WI38 (cell line): ENCODE measurements at regions not wholly inside any gene's neighbourhood (a gene's known extent, or its start where the extent isn't known, plus 50 kb on each side); places are given as distances from the start of the nearest gene placed in this dataset.

Experiments
- H3K4me3 ChIP-seq: 2 replicates; pipeline ENCODE4 v1.5.1; 2011; ENCODE audit warnings: low read depth, mild to moderate bottlenecking, control low read depth, low read length
- TF ChIP-seq, protein P1 (sequence below): IDR thresholded peaks from 2 replicates; pipeline ENCODE4 v1.5.1; 2012; ENCODE audit warnings: low read depth, mild to moderate bottlenecking, control low read depth, low read length

DNA sequence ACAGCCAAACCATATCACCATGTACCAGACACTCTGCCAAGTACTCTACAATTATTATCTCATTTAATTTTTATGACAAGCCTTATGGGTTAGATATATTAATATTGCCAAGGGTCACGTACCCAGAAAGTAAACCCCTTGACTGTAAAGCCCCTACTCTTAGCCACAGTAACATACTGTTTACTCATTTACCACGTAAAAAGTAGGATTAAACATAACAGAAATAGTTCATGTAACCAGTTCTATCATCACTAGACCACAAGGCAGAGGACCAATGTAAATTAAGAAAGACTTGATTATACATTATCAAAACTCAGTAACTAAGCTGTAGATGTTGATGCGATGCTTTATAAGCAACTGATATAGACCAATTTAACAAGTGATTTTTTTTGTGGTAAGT, 101.5 kb upstream of the CNTNAP4 start:
- TF ChIP-seq, protein P1, sequence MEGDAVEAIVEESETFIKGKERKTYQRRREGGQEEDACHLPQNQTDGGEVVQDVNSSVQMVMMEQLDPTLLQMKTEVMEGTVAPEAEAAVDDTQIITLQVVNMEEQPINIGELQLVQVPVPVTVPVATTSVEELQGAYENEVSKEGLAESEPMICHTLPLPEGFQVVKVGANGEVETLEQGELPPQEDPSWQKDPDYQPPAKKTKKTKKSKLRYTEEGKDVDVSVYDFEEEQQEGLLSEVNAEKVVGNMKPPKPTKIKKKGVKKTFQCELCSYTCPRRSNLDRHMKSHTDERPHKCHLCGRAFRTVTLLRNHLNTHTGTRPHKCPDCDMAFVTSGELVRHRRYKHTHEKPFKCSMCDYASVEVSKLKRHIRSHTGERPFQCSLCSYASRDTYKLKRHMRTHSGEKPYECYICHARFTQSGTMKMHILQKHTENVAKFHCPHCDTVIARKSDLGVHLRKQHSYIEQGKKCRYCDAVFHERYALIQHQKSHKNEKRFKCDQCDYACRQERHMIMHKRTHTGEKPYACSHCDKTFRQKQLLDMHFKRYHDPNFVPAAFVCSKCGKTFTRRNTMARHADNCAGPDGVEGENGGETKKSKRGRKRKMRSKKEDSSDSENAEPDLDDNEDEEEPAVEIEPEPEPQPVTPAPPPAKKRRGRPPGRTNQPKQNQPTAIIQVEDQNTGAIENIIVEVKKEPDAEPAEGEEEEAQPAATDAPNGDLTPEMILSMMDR: no peak
- no peak overlapping the region for H3K4me3 ChIP-seq

DNA sequence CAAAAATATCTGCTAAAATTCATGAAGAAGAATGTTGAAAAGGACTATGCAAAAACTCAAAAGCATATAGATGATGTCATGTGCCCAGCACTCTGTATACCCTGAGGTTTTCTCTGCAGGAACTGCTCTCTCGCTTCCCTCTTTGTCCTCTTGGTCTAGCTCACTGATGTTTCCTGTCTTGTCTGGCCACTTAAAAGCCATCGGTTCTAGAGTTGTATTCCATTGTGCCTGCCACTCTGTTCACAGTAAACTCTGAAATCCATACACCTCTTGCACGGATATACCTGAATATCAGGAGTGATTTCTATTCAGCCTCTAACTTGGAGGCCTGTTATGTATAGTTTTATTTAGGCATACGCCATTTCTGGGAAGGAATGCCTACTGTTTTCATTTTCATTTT, 101.0 kb upstream of the CNTNAP4 start:
- TF ChIP-seq, protein P1: no peak
- no peak overlapping the region for H3K4me3 ChIP-seq

DNA sequence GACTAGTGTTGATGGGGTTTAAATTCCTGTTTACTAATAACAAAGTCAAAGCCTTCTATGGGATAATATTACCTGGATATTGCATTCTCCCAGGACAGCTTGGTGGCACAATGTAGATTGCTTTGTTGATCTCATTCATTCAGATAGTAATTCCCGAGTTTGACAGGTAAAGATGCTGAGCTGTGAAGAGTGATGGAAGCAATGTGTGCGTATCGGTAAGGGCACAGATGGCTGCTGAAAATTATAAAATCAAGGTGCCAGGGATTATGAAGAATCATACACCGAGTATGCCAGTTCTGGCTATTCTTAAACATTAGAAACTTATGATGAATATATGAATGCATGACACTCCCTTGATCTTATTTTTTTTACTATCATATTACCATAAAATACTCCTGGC, 100.6 kb upstream of the CNTNAP4 start:
- no peak overlapping the region for H3K4me3 ChIP-seq
- TF ChIP-seq, protein P1: no peak

DNA sequence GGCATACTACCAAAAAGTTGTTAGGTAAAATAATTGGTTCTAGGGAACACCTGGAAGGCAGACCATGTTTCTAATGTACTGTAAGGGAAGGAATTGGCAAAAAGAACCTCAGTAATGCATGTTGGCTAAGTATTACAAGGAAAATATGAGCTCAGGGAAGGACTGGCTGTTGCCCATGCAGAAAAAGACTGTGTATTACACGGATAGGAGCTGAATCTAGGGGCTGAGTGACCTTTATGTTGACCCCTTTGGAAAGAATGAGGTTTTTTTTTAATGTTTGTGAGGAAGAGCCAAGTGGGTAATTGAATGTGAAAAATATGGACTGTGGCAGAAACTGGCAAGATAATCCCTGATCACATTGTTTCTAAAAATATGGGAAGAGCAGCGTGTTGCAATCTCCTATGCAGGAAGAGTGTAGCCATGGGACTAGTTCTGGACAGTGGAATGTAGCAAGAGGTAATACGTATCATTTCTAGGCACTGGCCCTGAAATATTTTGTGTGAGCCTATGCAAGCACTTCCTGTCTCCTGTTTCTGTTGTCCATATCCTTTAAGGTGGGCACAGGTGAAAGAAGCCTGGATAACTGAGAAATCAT, 95.1 kb upstream of the CNTNAP4 start:
- no peak overlapping the region for H3K4me3 ChIP-seq
- TF ChIP-seq, protein P1: no peak

DNA sequence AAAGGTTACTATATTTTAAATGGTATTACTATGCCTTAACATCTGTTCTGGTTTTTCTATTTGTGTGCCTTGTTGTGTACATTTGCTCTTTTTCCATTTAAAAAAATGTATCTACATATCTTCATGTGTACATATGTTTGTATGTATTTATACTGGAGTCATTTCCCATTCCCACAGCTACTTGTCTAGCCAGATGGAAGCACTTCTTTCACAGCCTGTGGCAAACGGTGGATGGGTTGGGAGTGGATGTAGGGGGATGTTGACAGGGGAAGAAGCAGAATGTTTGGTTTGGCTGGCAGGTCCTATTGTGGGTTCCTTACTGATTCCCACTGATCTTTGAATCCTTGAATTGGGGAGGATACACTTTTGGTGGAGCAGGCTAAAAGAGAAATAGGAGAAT, 93.6 kb upstream of the CNTNAP4 start:
- TF ChIP-seq, protein P1: no peak
- no peak overlapping the region for H3K4me3 ChIP-seq

DNA sequence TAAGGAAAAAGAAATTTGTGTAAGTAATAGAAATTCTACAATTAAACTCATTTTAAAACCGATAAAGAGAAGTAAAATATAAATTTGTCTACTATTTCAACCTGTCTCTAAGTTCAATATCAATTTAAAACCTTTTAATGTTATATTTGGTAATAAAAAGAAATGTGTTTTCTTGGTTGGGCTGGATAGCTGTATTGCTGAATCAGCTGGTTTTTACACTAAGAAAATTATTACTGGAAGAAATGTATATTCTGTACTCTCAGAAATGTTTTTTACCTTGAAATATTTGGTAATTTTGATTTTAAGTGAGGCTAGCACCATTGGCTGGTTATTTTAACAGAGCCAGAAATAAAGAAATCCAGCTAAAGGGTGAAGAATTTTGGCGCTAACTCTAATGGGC, 87.1 kb upstream of the CNTNAP4 start:
- TF ChIP-seq, protein P1: no peak
- H3K4me3 ChIP-seq: no peak overlapping the region

DNA sequence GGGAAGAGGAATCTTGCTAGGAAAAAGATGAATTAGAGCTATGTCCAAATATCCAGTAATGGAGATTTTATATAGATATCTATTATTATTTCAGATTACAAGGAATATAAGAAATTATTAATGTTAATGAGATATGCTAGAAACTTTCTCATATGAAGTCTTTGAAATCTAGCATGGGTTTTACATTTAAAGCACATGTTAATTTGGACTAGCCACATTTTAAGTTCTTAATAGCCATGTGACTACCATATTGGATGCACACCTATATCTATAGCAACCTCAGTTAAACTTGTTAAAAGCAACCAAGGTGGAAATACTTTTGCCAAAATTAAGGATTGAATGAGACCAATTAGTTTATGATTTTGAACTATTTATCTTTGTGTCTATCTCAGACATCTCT, 86.7 kb upstream of the CNTNAP4 start:
- TF ChIP-seq, protein P1: no peak
- no peak overlapping the region for H3K4me3 ChIP-seq
